IMR-90 (cell line): ENCODE measurements at regions not wholly inside any gene's neighbourhood (a gene's known extent, or its start where the extent isn't known, plus 50 kb on each side); places are given as distances from the start of the nearest gene placed in this dataset.

Experiments
- ATAC-seq: fragments of 200-7000 bp; cut with Tn5 transposase; 2 replicates; pipeline ENCODE4 v1.9.1; 2020; ENCODE audit warnings: low read depth, mild to moderate bottlenecking, moderate library complexity
- BruUV-seq: library from RNA; stranded (reverse); fragments of 400-500 nt; replicated peaks from 2 replicates; lab custom pipeline; 2021; lab: Mats Ljungman, UMichigan
- CTCF ChIA-PET: fragments of 300-600 bp; formaldehyde crosslinking; extraction: SDS; loops from one replicate; lab custom pipeline; 2021; ENCODE audit warnings: antibody characterized with exemption; lab: Yijun Ruan, JAX
- POLR2A ChIA-PET: fragments of 300-600 bp; sonication (Branson Sonifier 250); formaldehyde crosslinking; loops from one replicate; lab custom pipeline; 2022; ENCODE audit warnings: antibody characterized with exemption; ENCODE audit not compliant: unreplicated experiment; lab: Charles Lee
- DNase-seq: peaks from one replicate; pipeline ENCODE4 v3.0.0; 2013
- H2AFZ ChIP-seq: replicated peaks from 2 replicates; pipeline ENCODE3; 2013; ENCODE audit warnings: low read length, mild to moderate bottlenecking; ENCODE audit not compliant: poor library complexity
- H2AK5ac ChIP-seq: 2 replicates; pipeline ENCODE4 v1.6.1; 2013; ENCODE audit warnings: low read depth, low read length, inconsistent platforms
- H2AK9ac ChIP-seq: replicated peaks from 2 replicates; pipeline ENCODE3; 2013; ENCODE audit warnings: mild to moderate bottlenecking, low read depth, low read length, moderate library complexity; ENCODE audit not compliant: poor library complexity
- H2BK120ac ChIP-seq: 2 replicates; pipeline ENCODE4 v1.6.1; 2013; ENCODE audit warnings: low read depth, low read length, inconsistent platforms
- H2BK15ac ChIP-seq: 3 replicates; pipeline ENCODE4 v1.6.1; 2013; ENCODE audit warnings: low read depth, low read length, inconsistent platforms
- H2BK20ac ChIP-seq: 2 replicates; pipeline ENCODE4 v1.6.1; 2013; ENCODE audit warnings: low read depth, mild to moderate bottlenecking, inconsistent platforms, low read length, moderate library complexity
- H2BK5ac ChIP-seq: 2 replicates; pipeline ENCODE4 v1.6.1; 2013; ENCODE audit warnings: mild to moderate bottlenecking, low read depth, low read length, inconsistent platforms; ENCODE audit not compliant: poor library complexity, severe bottlenecking
- H3K14ac ChIP-seq: replicated peaks from 2 replicates; pipeline ENCODE4 v1.6.1; 2013; ENCODE audit warnings: low read depth, low read length, inconsistent platforms
- H3K18ac ChIP-seq: 2 replicates; pipeline ENCODE4 v1.6.1; 2013; ENCODE audit warnings: low read depth, low read length, control low read depth
- H3K23ac ChIP-seq: 2 replicates; pipeline ENCODE4 v1.6.1; 2013; ENCODE audit warnings: low read depth, low read length, inconsistent platforms
- H3K27ac ChIP-seq: 2 replicates; pipeline ENCODE4 v1.5.1; 2013; ENCODE audit warnings: mild to moderate bottlenecking, control low read depth, low read length; ENCODE audit not compliant: insufficient read depth
- H3K27me3 ChIP-seq: 2 replicates; pipeline ENCODE4 v1.6.1; 2013; ENCODE audit warnings: low read length; ENCODE audit not compliant: control insufficient read depth, insufficient read depth
- H3K36me3 ChIP-seq: 2 replicates; pipeline ENCODE4 v1.6.1; 2013; ENCODE audit warnings: low read length, mixed read lengths; ENCODE audit not compliant: control insufficient read depth, insufficient read depth
- H3K4ac ChIP-seq: 2 replicates; pipeline ENCODE4 v1.6.1; 2013; ENCODE audit warnings: low read depth, low read length, inconsistent platforms
- H3K4me1 ChIP-seq: 2 replicates; pipeline ENCODE4 v1.6.1; 2013; ENCODE audit warnings: low read length, mixed read lengths; ENCODE audit not compliant: control insufficient read depth, insufficient read depth
- H3K4me2 ChIP-seq: 2 replicates; pipeline ENCODE4 v1.6.1; 2013; ENCODE audit warnings: low read depth, mild to moderate bottlenecking, control low read depth, low read length, moderate library complexity
- H3K4me3 ChIP-seq: 2 replicates; pipeline ENCODE4 v1.5.1; 2013; ENCODE audit warnings: low read depth, mild to moderate bottlenecking, control low read depth, low read length, moderate library complexity; ENCODE audit not compliant: insufficient read depth
- H3K56ac ChIP-seq: 2 replicates; pipeline ENCODE4 v1.6.1; 2013; ENCODE audit warnings: low read length, inconsistent platforms; ENCODE audit not compliant: insufficient read depth; ENCODE audit errors: extremely low read depth
- H3K79me1 ChIP-seq, 2 experiments: 2 replicates each; pipeline ENCODE4 v1.6.1; 2013; ENCODE audit warnings: low read length in 2 of 2, inconsistent platforms in 1 of 2, low read depth in 1 of 2
- H3K9ac ChIP-seq: 2 replicates; pipeline ENCODE4 v1.6.1; 2013; ENCODE audit warnings: low read depth, low read length, control low read depth
- H3K9me1 ChIP-seq: 2 replicates; pipeline ENCODE4 v1.6.1; 2013; ENCODE audit warnings: low read length, inconsistent platforms; ENCODE audit not compliant: insufficient read depth
- H3K9me3 ChIP-seq: 2 replicates; pipeline ENCODE4 v1.6.1; 2013; ENCODE audit warnings: low read length; ENCODE audit not compliant: control insufficient read depth, insufficient read depth
- H4K20me1 ChIP-seq: 2 replicates; pipeline ENCODE4 v1.6.1; 2013; ENCODE audit warnings: low read length, inconsistent platforms; ENCODE audit not compliant: insufficient read depth
- H4K5ac ChIP-seq: 2 replicates; pipeline ENCODE4 v1.6.1; 2013; ENCODE audit warnings: mild to moderate bottlenecking, low read depth, low read length, control low read depth
- H4K8ac ChIP-seq, 2 experiments: 2 replicates each; pipeline ENCODE4 v1.6.1; 2013; ENCODE audit warnings: low read depth in 2 of 2, low read length in 2 of 2, control low read depth in 1 of 2, inconsistent platforms in 1 of 2
- H4K91ac ChIP-seq: 2 replicates; pipeline ENCODE4 v1.6.1; 2013; ENCODE audit warnings: low read depth, low read length, inconsistent platforms; ENCODE audit not compliant: insufficient read depth
- BHLHE40 ChIP-seq: fragments of 150-350 bp; IDR thresholded peaks from 2 replicates; pipeline ENCODE4 v1.6.1; 2016; ENCODE audit warnings: mild to moderate bottlenecking, low read depth, low read length
- WGBS, 2 experiments: methylation state at CpG; one replicate each; pipeline versions ENCODE4 v1.1.5 to v1.1.7; 2013; ENCODE audit warnings: missing lambda C conversion rate in 2 of 2; ENCODE audit not compliant: insufficient read length in 1 of 2; ENCODE audit errors: extremely low coverage in 2 of 2; 5-methylcytosine and 5-hydroxymethylcytosine counted together
- dilution Hi-C: fragments of 300-500 bp; cut with HindIII; formaldehyde crosslinking; loops from one replicate; pipeline ENCODE4 v1.14.3; 2018; ENCODE audit warnings: low sequenced_read_pairs; ENCODE audit not compliant: unreplicated experiment
- in situ Hi-C: fragments of 300-500 bp; cut with MboI; formaldehyde crosslinking; loops from 3 replicates; pipeline ENCODE4 v1.14.3; 2019; ENCODE audit warnings: low sequenced_read_pairs, inconsistent platforms, mixed read lengths
- intact Hi-C: fragments of 100-400 bp; cut with micrococcal nuclease; formaldehyde crosslinking; loops from 2 replicates; pipeline ENCODE4 v1.10.0; 2022

- Histone ChIP-seq H2AFZ (no peak overlapping the region), H4K5ac (no peak overlapping the region), H3K4me1 (no peaks in the 10 kb centered on the region), H3K4ac (no peak overlapping the region), H3K4me2 (no peak overlapping the region), H4K20me1 (no peaks in the 10 kb centered on the region), H3K4me3 (no peak overlapping the region), H2BK15ac (no peak overlapping the region), H2AK9ac (no peak overlapping the region), H2AK5ac (no peak overlapping the region), H3K79me1 (no peaks in the 10 kb centered on the region), H3K23ac (no peak overlapping the region), H3K27me3 (no peaks in the 10 kb centered on the region), H2BK120ac (no peak overlapping the region), H4K8ac (no peak overlapping the region), H3K56ac (no peak overlapping the region), H3K9me3 (peaks cover 4% of the 10 kb centered on the region), H3K9me1 (no peaks in the 10 kb centered on the region), H2BK5ac (no peak overlapping the region), H2BK20ac (no peak overlapping the region), H3K18ac (no peak overlapping the region), H3K27ac (no peak overlapping the region), H3K36me3 (no peaks in the 10 kb centered on the region), H3K14ac (no peak overlapping the region), H3K9ac (no peak overlapping the region), H4K91ac (no peak overlapping the region)
- DNase-seq (no peak), ATAC-seq (no peak)
- TF ChIP-seq BHLHE40: no peak
- intact Hi-C loops (no loop called here), dilution Hi-C loops (no loop called here), in situ Hi-C loops (no loop called here)
- no CpG with 5 or more reads among the region's 3 CpGs for WGBS, 2 experiments
- CTCF ChIA-PET: no interaction called here
- POLR2A ChIA-PET: no interaction called here
- no TSS peak for BruUV-seq
These were observed 342.1 kb upstream of the SOX2 start for GRCh38 chr3:181369637-181370036.
